Ovary (tissue), 7 donors: ENCODE measurements at regions not wholly inside any gene's neighbourhood (a gene's known extent, or its start where the extent isn't known, plus 50 kb on each side); places are given as distances from the start of the nearest gene placed in this dataset.

Experiments used
- DNase-seq, 5 donors: peaks; one replicate each; pipeline ENCODE4 v3.0.0-alpha.2; 2019 to 2020
- H3K27ac ChIP-seq, 2 donors: fragments of 200-600 bp; one replicate each; pipeline versions ENCODE4 v1.5.1 to v1.8.0; 2019 to 2022
- H3K27me3 ChIP-seq: fragments of 200-600 bp; one replicate; pipeline ENCODE4 v1.8.0; 2022
- H3K36me3 ChIP-seq: fragments of 200-600 bp; sonication (generic); one replicate; pipeline ENCODE4 v1.5.1; 2019
- H3K4me1 ChIP-seq: one replicate; pipeline ENCODE4 v1.8.1; 2013; ENCODE audit warnings: mild to moderate bottlenecking, moderate library complexity; ENCODE audit not compliant: insufficient read depth
- H3K4me3 ChIP-seq: fragments of 200-600 bp; sonication (generic); one replicate; pipeline ENCODE4 v1.5.1; 2017
- H3K9me3 ChIP-seq, 2 donors: fragments of 200-600 bp in 1 of 2; sonication (generic) in 1 of 2; one replicate each; pipeline versions ENCODE4 v1.5.1 to v1.8.1; 2013 to 2019; ENCODE audit warnings: mild to moderate bottlenecking in 1 of 2, moderate library complexity in 1 of 2
- CTCF ChIP-seq, 3 donors: fragments of 450-650 bp in 2 of 3; fragments of 200-600 bp in 1 of 3; IDR thresholded peaks; one replicate each; pipeline versions ENCODE4 v1.5.1 to v1.8.0; 2016 to 2022; ENCODE audit warnings: antibody characterized with exemption in 3 of 3, mild to moderate bottlenecking in 1 of 3
- EP300 ChIP-seq: sonication (generic); formaldehyde crosslinking; IDR thresholded peaks from one replicate; pipeline ENCODE4 v1.6.1; 2017; ENCODE audit warnings: antibody characterized with exemption
- POLR2A ChIP-seq: fragments of 450-650 bp; IDR thresholded peaks from one replicate; pipeline ENCODE4 v1.6.1; 2017; ENCODE audit warnings: antibody characterized with exemption, mild to moderate bottlenecking, moderate library complexity
- WGBS, 3 donors: extraction: QIAGEN DNeasy Blood & Tissue Kit in 1 of 3; methylation state at CpG; one replicate each; pipeline versions ENCODE4 v1.1.5 to v1.1.7; 2013 to 2017; 5-methylcytosine and 5-hydroxymethylcytosine counted together
- intact Hi-C, 4 donors: fragments of 100-400 bp; cut with DNase I; formaldehyde crosslinking; loops; one replicate each; pipeline versions ENCODE4 v1.11.0 to v1.15.1; 2022 to 2023
- donor health status: DM: no; HTN: no; CAD: no; lungs with moderate emphysema.
- donor health status: DM: no; HTN: no; CAD: no.
- donor health status: Bipolar disorder and iron deficiency.
- donor health status: DM: no; HTN: no; CAD: no.
- donor health status: DM: yes; HTN: yes; CAD: no.

GRCh38 chr4:178240891-178241290 lies 798.7 kb upstream of the AGA start:
- WGBS, 3 donors, result 91 to 93% (median 93%) methylated on average over 9 of the region's 9 CpGs
- no peaks in the 10 kb centered on the region for H3K9me3 ChIP-seq
- intact Hi-C loops, result no loop called here
- no peak overlapping the region for H3K4me3 ChIP-seq
- no peak for DNase-seq
- no peaks in the 10 kb centered on the region for H3K27me3 ChIP-seq
- H3K36me3 ChIP-seq, result no peaks in the 10 kb centered on the region
- H3K27ac ChIP-seq, result no peak overlapping the region
- TF ChIP-seq CTCF (IDR thresholded peaks at IDR 0.05) (no peak), EP300 (no peak), POLR2A (no peak)
- H3K4me1 ChIP-seq, result no peaks in the 10 kb centered on the region

GRCh38 chr4:178241601-178242118 lies 799.4 kb upstream of the AGA start:
- Histone ChIP-seq H3K9me3 (no peaks in the 10 kb centered on the region), H3K27ac (no peak overlapping the region), H3K27me3 (no peaks in the 10 kb centered on the region), H3K36me3 (no peaks in the 10 kb centered on the region), H3K4me3 (no peak overlapping the region), H3K4me1 (no peaks in the 10 kb centered on the region)
- no peak for DNase-seq
- intact Hi-C loops, result no loop called here
- WGBS, 3 donors, result 81 to 87% (median 82%) methylated on average over 3 of the region's 3 CpGs
- no peak for TF ChIP-seq EP300
- no peak for TF ChIP-seq CTCF (IDR thresholded peaks at IDR 0.05)
- TF ChIP-seq POLR2A, result no peak

GRCh38 chr4:178242655-178243054 lies 800.4 kb upstream of the AGA start:
- Histone ChIP-seq H3K27me3 (no peaks in the 10 kb centered on the region), H3K9me3 (no peaks in the 10 kb centered on the region), H3K4me1 (no peaks in the 10 kb centered on the region), H3K36me3 (no peaks in the 10 kb centered on the region), H3K4me3 (no peak overlapping the region), H3K27ac (no peak overlapping the region)
- no peak for TF ChIP-seq POLR2A
- no peak for TF ChIP-seq CTCF (IDR thresholded peaks at IDR 0.05)
- TF ChIP-seq EP300, result no peak
- 92 to 94% (median 92%) methylated on average over 6 of the region's 6 CpGs for WGBS, 3 donors
- no peak for DNase-seq
- intact Hi-C loops, result no loop called here

GRCh38 chr4:178244785-178245184 lies 802.5 kb upstream of the AGA start:
- intact Hi-C loops, result no loop called here
- H3K27ac ChIP-seq, result no peak overlapping the region
- 56 to 99% (median 96%) methylated on average over 1 of the region's 1 CpG for WGBS, 3 donors
- TF ChIP-seq CTCF (IDR thresholded peaks at IDR 0.05) (no peak), POLR2A (no peak), EP300 (no peak)
- H3K4me3 ChIP-seq, result no peak overlapping the region
- no peaks in the 10 kb centered on the region for H3K4me1 ChIP-seq
- no peaks in the 10 kb centered on the region for H3K36me3 ChIP-seq
- no peak for DNase-seq
- no peaks in the 10 kb centered on the region for H3K27me3 ChIP-seq
- no peaks in the 10 kb centered on the region for H3K9me3 ChIP-seq
